DND-41 (cell line): ENCODE measurements at regions not wholly inside any gene's neighbourhood (a gene's known extent, or its start where the extent isn't known, plus 50 kb on each side); places are given as distances from the start of the nearest gene placed in this dataset.

Experiments used
- EZH2 ChIP-seq: IDR thresholded peaks from 3 replicates; pipeline ENCODE4 v1.6.1; 2012; ENCODE audit warnings: borderline replicate concordance, low read depth, mild to moderate bottlenecking, moderate library complexity, low read length, inconsistent platforms; ENCODE audit not compliant: severe bottlenecking
- TF ChIP-seq, protein P1 (sequence below): IDR thresholded peaks from 2 replicates; pipeline ENCODE4 v1.5.1; 2012; ENCODE audit warnings: borderline replicate concordance, low read length, moderate library complexity, mild to moderate bottlenecking; ENCODE audit not compliant: poor library complexity, severe bottlenecking; ENCODE audit errors: extremely low read depth

DNA sequence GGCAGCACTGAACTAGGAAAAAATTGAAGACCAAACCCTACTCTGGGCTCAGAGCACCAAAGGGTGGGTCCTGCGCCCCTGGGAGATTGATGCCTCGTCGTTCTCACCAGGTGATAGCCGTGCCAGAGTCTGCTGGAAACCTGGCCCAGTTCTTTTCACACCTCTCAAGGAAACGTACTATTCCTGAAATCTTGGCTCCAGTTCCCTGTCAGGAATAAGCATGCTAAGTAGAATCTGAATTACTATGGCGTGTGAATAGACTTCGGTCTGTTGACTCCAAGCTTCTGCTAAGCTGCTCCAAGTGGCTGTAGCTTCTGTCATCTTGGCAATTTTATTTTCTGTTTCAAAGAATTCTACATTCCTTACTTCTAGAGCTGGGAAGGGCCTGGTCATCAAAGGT lies 75.4 kb downstream of the MARCHF4 start:
- TF ChIP-seq EZH2, result no peak
- TF ChIP-seq, protein P1, sequence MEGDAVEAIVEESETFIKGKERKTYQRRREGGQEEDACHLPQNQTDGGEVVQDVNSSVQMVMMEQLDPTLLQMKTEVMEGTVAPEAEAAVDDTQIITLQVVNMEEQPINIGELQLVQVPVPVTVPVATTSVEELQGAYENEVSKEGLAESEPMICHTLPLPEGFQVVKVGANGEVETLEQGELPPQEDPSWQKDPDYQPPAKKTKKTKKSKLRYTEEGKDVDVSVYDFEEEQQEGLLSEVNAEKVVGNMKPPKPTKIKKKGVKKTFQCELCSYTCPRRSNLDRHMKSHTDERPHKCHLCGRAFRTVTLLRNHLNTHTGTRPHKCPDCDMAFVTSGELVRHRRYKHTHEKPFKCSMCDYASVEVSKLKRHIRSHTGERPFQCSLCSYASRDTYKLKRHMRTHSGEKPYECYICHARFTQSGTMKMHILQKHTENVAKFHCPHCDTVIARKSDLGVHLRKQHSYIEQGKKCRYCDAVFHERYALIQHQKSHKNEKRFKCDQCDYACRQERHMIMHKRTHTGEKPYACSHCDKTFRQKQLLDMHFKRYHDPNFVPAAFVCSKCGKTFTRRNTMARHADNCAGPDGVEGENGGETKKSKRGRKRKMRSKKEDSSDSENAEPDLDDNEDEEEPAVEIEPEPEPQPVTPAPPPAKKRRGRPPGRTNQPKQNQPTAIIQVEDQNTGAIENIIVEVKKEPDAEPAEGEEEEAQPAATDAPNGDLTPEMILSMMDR, result no peak
